MG63 (cell line): ENCODE measurements at regions not wholly inside any gene's neighbourhood (a gene's known extent, or its start where the extent isn't known, plus 50 kb on each side); places are given as distances from the start of the nearest gene placed in this dataset.
"Not testable (repeated sequence)": the region's sequence is repeated elsewhere in the genome, so short reads cannot be mapped to it uniquely, and the experiment has no call there.

Source experiments
- DNase-seq: peaks from one replicate; pipeline ENCODE4 v3.0.0-alpha.2; 2020
- H3K27me3 ChIP-seq: fragments of 250-450 bp; sonication (Bioruptor Pico); 2 replicates; pipeline ENCODE4 v1.5.1; 2020; ENCODE audit warnings: mild to moderate bottlenecking, moderate library complexity
- H3K36me3 ChIP-seq: fragments of 250-450 bp; sonication (Bioruptor Pico); 2 replicates; pipeline ENCODE4 v1.5.1; 2020; ENCODE audit warnings: mild to moderate bottlenecking, moderate library complexity
- H3K4me3 ChIP-seq: fragments of 250-450 bp; sonication (Bioruptor Pico); 2 replicates; pipeline ENCODE4 v1.5.1; 2020; ENCODE audit warnings: mild to moderate bottlenecking, moderate library complexity
- H3K9me3 ChIP-seq: fragments of 250-450 bp; sonication (Bioruptor Pico); 2 replicates; pipeline ENCODE4 v1.5.1; 2020; ENCODE audit warnings: mild to moderate bottlenecking, moderate library complexity

- no peaks in the 10 kb centered on the region for H3K27me3 ChIP-seq
- H3K9me3 ChIP-seq: no peaks in the 10 kb centered on the region
- no peak for DNase-seq
- H3K36me3 ChIP-seq: no peaks in the 10 kb centered on the region
- no peak overlapping the region for H3K4me3 ChIP-seq
Measured at GRCh38 chr7:16369855-16370254, 51.5 kb downstream of the CRPPA start.

DNA sequence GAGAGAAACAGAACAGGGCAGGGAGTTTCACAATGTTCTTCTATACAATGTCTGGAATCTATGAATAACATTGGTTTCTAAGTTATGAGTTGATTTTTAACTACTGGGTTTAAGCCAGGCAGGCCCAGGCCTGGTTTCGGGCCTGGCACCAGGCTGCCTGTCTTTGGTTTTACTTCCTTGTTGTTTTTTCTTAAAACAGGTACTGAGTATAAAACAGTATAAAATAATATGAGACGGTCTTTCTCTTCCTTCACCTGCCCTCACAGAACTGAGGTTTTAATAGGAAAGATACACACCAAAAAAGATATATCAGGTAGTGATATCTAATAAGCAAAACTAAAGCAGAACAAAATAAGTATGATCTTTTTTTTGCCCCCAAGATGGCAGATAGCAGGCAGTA is 52.0 kb downstream of the CRPPA start:
- H3K27me3 ChIP-seq, H3K9me3 ChIP-seq, H3K36me3 ChIP-seq, H3K4me3 ChIP-seq, DNase-seq: not testable (repeated sequence)

- no peak overlapping the region for H3K4me3 ChIP-seq
- no peaks in the 10 kb centered on the region for H3K36me3 ChIP-seq
- DNase-seq: no peak
- no peaks in the 10 kb centered on the region for H3K27me3 ChIP-seq
- H3K9me3 ChIP-seq: no peaks in the 10 kb centered on the region
Measured at GRCh38 chr7:16368885-16369284, 52.5 kb downstream of the CRPPA start.

- no peak for DNase-seq
- Histone ChIP-seq H3K36me3 (no peaks in the 10 kb centered on the region), H3K4me3 (no peak overlapping the region), H3K27me3 (no peaks in the 10 kb centered on the region), H3K9me3 (no peaks in the 10 kb centered on the region)
Measured at GRCh38 chr7:16367115-16367514, 54.2 kb downstream of the CRPPA start.

GRCh38 chr7:16365952-16366351 is 55.4 kb downstream of the CRPPA start:
- Histone ChIP-seq H3K4me3 (no peak overlapping the region), H3K9me3 (no peaks in the 10 kb centered on the region), H3K27me3 (no peaks in the 10 kb centered on the region), H3K36me3 (no peaks in the 10 kb centered on the region)
- no peak for DNase-seq

GRCh38 chr7:16365177-16365576 is 56.2 kb downstream of the CRPPA start:
- Histone ChIP-seq H3K9me3 (no peaks in the 10 kb centered on the region), H3K36me3 (no peaks in the 10 kb centered on the region), H3K4me3 (no peak overlapping the region), H3K27me3 (no peaks in the 10 kb centered on the region)
- DNase-seq: no peak

DNA sequence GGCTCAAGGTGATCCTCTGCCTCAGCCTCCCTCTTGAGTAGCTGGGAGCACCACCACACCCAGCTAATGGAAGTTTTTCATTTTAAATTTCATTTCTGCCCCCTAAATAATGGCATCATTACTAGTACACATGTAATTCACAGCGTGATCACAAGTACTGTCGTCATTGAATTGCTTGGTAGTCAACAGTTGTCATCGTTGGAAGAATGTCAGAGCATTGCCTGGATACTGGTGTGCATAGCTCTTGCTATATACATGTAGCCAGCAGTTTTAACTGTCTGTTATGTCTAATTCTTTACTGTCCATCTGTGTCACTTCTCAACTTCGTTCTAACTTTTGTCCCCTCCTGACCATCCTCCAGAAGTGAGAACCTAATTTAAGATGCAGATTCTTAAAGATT is 62.1 kb downstream of the CRPPA start:
- H3K4me3 ChIP-seq: no peak overlapping the region
- no peak for DNase-seq

GRCh38 chr7:16357921-16358320 is 63.4 kb downstream of the CRPPA start:
- Histone ChIP-seq H3K27me3 (no peaks in the 10 kb centered on the region), H3K4me3 (no peak overlapping the region), H3K9me3 (no peaks in the 10 kb centered on the region), H3K36me3 (no peaks in the 10 kb centered on the region)
- peak; percentile 1 for DNase-seq

More for the DNA sequence above, 62.1 kb downstream of the CRPPA start:
- H3K9me3 ChIP-seq: no peaks in the 10 kb centered on the region
- no peaks in the 10 kb centered on the region for H3K27me3 ChIP-seq
- H3K36me3 ChIP-seq: no peaks in the 10 kb centered on the region

GRCh38 chr7:16357474-16357873 is 63.9 kb downstream of the CRPPA start:
- H3K27me3 ChIP-seq: no peaks in the 10 kb centered on the region
- H3K4me3 ChIP-seq: no peak overlapping the region
- no peaks in the 10 kb centered on the region for H3K9me3 ChIP-seq
- no peak for DNase-seq
- H3K36me3 ChIP-seq: no peaks in the 10 kb centered on the region

GRCh38 chr7:16356301-16356958 is 64.9 kb downstream of the CRPPA start:
- Histone ChIP-seq H3K9me3 (no peaks in the 10 kb centered on the region), H3K36me3 (no peaks in the 10 kb centered on the region), H3K27me3 (no peaks in the 10 kb centered on the region), H3K4me3 (no peak overlapping the region)
- no peak for DNase-seq

- peaks cover 4% of the 10 kb centered on the region for H3K9me3 ChIP-seq
- no peaks in the 10 kb centered on the region for H3K36me3 ChIP-seq
- no peak overlapping the region for H3K4me3 ChIP-seq
- H3K27me3 ChIP-seq: no peaks in the 10 kb centered on the region
- DNase-seq: no peak
Measured at GRCh38 chr7:16354573-16354972, 66.8 kb downstream of the CRPPA start.

GRCh38 chr7:16353226-16353625 is 68.1 kb downstream of the CRPPA start:
- DNase-seq: no peak
- H3K36me3 ChIP-seq: no peaks in the 10 kb centered on the region
- H3K27me3 ChIP-seq: 0 out of 2 replicates have a peak, but pooled peaks cover 2% of the 10 kb centered on the region
- peaks cover 11% of the 10 kb centered on the region for H3K9me3 ChIP-seq
- no peak overlapping the region for H3K4me3 ChIP-seq

DNA sequence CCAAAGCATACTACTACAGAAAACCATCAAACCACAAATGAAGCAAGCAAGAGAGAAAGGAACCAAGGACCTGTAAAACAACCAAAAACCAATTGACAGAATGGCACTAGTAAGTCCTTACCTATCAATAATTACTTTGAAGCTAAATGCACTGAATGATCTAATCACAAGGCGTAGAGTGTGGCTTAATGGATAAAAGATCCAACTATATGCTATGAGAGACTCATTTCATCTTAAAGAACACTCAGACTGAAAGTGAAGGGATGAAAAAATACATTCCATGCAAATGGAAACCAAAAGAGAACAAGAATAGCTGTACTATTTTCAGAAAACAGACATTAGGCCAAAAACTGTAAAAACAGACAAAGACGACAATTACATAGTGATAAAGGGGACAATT is 70.7 kb downstream of the CRPPA start:
- Histone ChIP-seq H3K27me3 (0 out of 2 replicates have a peak, but pooled peaks cover 2% of the 10 kb centered on the region), H3K36me3 (no peaks in the 10 kb centered on the region), H3K9me3 (peaks cover 11% of the 10 kb centered on the region), H3K4me3 (no peak overlapping the region)
- DNase-seq: no peak

GRCh38 chr7:16348251-16348650 is 73.1 kb downstream of the CRPPA start:
- H3K4me3 ChIP-seq: no peak overlapping the region
- H3K9me3 ChIP-seq: peaks cover 22% of the 10 kb centered on the region
- no peak for DNase-seq
- 0 out of 2 replicates have a peak, but pooled peaks cover 2% of the 10 kb centered on the region for H3K27me3 ChIP-seq
- H3K36me3 ChIP-seq: no peaks in the 10 kb centered on the region

GRCh38 chr7:16347827-16348192 is 73.5 kb downstream of the CRPPA start:
- Histone ChIP-seq H3K4me3 (no peak overlapping the region), H3K27me3 (0 out of 2 replicates have a peak, but pooled peaks cover 2% of the 10 kb centered on the region), H3K36me3 (no peaks in the 10 kb centered on the region), H3K9me3 (peaks cover 22% of the 10 kb centered on the region)
- no peak for DNase-seq

- 0 out of 2 replicates have a peak, but pooled peaks cover 2% of the 10 kb centered on the region for H3K27me3 ChIP-seq
- H3K4me3 ChIP-seq: no peak overlapping the region
- DNase-seq: no peak
- no peaks in the 10 kb centered on the region for H3K36me3 ChIP-seq
- H3K9me3 ChIP-seq: peaks cover 22% of the 10 kb centered on the region
Measured at GRCh38 chr7:16347066-16347826, 74.1 kb downstream of the CRPPA start.

- 0 out of 2 replicates have a peak, but pooled peaks cover 2% of the 10 kb centered on the region for H3K27me3 ChIP-seq
- DNase-seq: peak; percentile 48
- no peaks in the 10 kb centered on the region for H3K36me3 ChIP-seq
- H3K4me3 ChIP-seq: no peak overlapping the region
- peaks cover 22% of the 10 kb centered on the region for H3K9me3 ChIP-seq
Measured at GRCh38 chr7:16345979-16346958, 75.1 kb downstream of the CRPPA start.
